B cell (primary cell): ENCODE measurements at regions not wholly inside any gene's neighbourhood (a gene's known extent, or its start where the extent isn't known, plus 50 kb on each side); places are given as distances from the start of the nearest gene placed in this dataset.

Experiments used
- ATAC-seq: fragments of 200-7000 bp; cut with Tn5 transposase; one replicate; pipeline ENCODE4 v1.10.0; 2021; ENCODE audit warnings: low read depth, mild to moderate bottlenecking, moderate number of reproducible peaks, moderate library complexity
- CTCF ChIA-PET: fragments of 350-600 bp; sonication (Branson Sonifier 250); formaldehyde crosslinking; loops from one replicate; lab custom pipeline; 2021; ENCODE audit warnings: antibody characterized with exemption, inconsistent platforms; lab: Charles Lee
- POLR2A ChIA-PET: fragments of 350-600 bp; sonication (Branson Sonifier 250); formaldehyde crosslinking; loops from one replicate; lab custom pipeline; 2021; ENCODE audit warnings: antibody characterized with exemption; lab: Charles Lee
- DNase-seq: peaks from one replicate; pipeline ENCODE4 v3.0.0; 2013
- H2AFZ ChIP-seq: 2 replicates; pipeline ENCODE4 v1.6.1; 2012; ENCODE audit warnings: mild to moderate bottlenecking, low read depth, low read length; ENCODE audit not compliant: insufficient read depth, poor library complexity, severe bottlenecking
- H3K27ac ChIP-seq, 2 donors: 1 replicate in 1 of 2; 2 replicates in 1 of 2; pipeline ENCODE4 v1.5.1; 2012 to 2013; ENCODE audit warnings: low read length in 2 of 2, mild to moderate bottlenecking in 2 of 2, moderate library complexity in 1 of 2
- H3K27me3 ChIP-seq, 4 experiments: fragments of 200-600 bp in 1 of 4; sonication (generic) in 1 of 4; replicated peaks in 1 of 4; 1 replicate in 2 of 4; 2 replicates in 2 of 4; pipeline versions ENCODE4 v1.6.1 to v1.7.0; 2013 to 2016; ENCODE audit warnings: low read length in 3 of 4, mild to moderate bottlenecking in 2 of 4, mixed read lengths in 1 of 4, moderate library complexity in 1 of 4; ENCODE audit not compliant: insufficient read depth in 4 of 4, control insufficient read depth in 3 of 4; ENCODE audit errors: control extremely low read depth in 1 of 4
- H3K36me3 ChIP-seq, 2 experiments: replicated peaks in 1 of 2; 1 replicate in 1 of 2; 2 replicates in 1 of 2; pipeline versions ENCODE4 v1.6.1 to v1.7.1; 2013; ENCODE audit warnings: low read length in 1 of 2; ENCODE audit not compliant: insufficient read depth in 2 of 2, control insufficient read depth in 1 of 2; ENCODE audit errors: control extremely low read depth in 1 of 2, extremely low read depth in 1 of 2
- H3K4me1 ChIP-seq, 2 donors: fragments of 200-600 bp in 1 of 2; sonication (generic) in 1 of 2; 1 replicate in 1 of 2; 2 replicates in 1 of 2; pipeline versions ENCODE4 v1.5.1 to v1.6.1; 2013 to 2017; ENCODE audit warnings: low read length in 2 of 2; ENCODE audit not compliant: control insufficient read depth in 2 of 2, insufficient read depth in 2 of 2
- H3K4me2 ChIP-seq: replicated peaks from 2 replicates; pipeline ENCODE3; 2012; ENCODE audit warnings: mild to moderate bottlenecking, low read depth, low read length; ENCODE audit not compliant: poor library complexity, severe bottlenecking
- H3K4me3 ChIP-seq, 5 experiments: fragments of 200-600 bp in 1 of 5; sonication (generic) in 1 of 5; 1 replicate in 3 of 5; 2 replicates in 2 of 5; pipeline versions ENCODE4 v1.5.1 to v1.7.0; 2011 to 2016; ENCODE audit warnings: low read length in 4 of 5, mild to moderate bottlenecking in 4 of 5, low read depth in 2 of 5, control low read depth in 1 of 5, moderate library complexity in 1 of 5; ENCODE audit not compliant: insufficient read depth in 1 of 5; ENCODE audit errors: control extremely low read depth in 1 of 5, extremely low read depth in 1 of 5
- H3K79me2 ChIP-seq: fragments of 200-600 bp; sonication (generic); one replicate; pipeline ENCODE4 v1.6.0; 2016; ENCODE audit warnings: low read length; ENCODE audit not compliant: control insufficient read depth, insufficient read depth
- H3K9ac ChIP-seq: fragments of 200-600 bp; sonication (generic); 2 replicates; pipeline ENCODE4 v1.6.1; 2017; ENCODE audit warnings: mild to moderate bottlenecking, low read length, moderate library complexity
- H3K9me3 ChIP-seq, 3 donors: one replicate each; pipeline versions ENCODE4 v1.6.1 to v1.7.1; 2013; ENCODE audit warnings: low read length in 2 of 3; ENCODE audit not compliant: control insufficient read depth in 2 of 3, insufficient read depth in 1 of 3; ENCODE audit errors: control extremely low read depth in 1 of 3
- H4K20me1 ChIP-seq: 2 replicates; pipeline ENCODE4 v1.6.0; 2012; ENCODE audit warnings: mild to moderate bottlenecking, low read length; ENCODE audit not compliant: insufficient read depth, control insufficient read depth, poor library complexity, severe bottlenecking
- H3K27ac Mint-ChIP-seq: one replicate; pipeline ENCODE4 v1.8.0; 2021; ENCODE audit warnings: mixed read lengths
- H3K27me3 Mint-ChIP-seq: one replicate; pipeline ENCODE4 v1.8.0; 2021; ENCODE audit warnings: mixed read lengths
- H3K4me1 Mint-ChIP-seq: one replicate; pipeline ENCODE4 v1.8.0; 2021; ENCODE audit warnings: mixed read lengths
- H3K4me3 Mint-ChIP-seq: one replicate; pipeline ENCODE4 v1.8.0; 2021; ENCODE audit warnings: mixed read lengths
- H3K9me3 Mint-ChIP-seq: one replicate; pipeline ENCODE4 v1.8.0; 2022; ENCODE audit warnings: mixed read lengths; ENCODE audit not compliant: insufficient read depth
- CTCF ChIP-seq: fragments of 200-600 bp; IDR thresholded peaks from one replicate; pipeline ENCODE4 v1.8.0; 2022; ENCODE audit warnings: antibody characterized with exemption, mild to moderate bottlenecking
- EZH2 ChIP-seq: IDR thresholded peaks from 2 replicates; pipeline ENCODE4 v1.6.1; 2012; ENCODE audit warnings: borderline replicate concordance, low read depth, mild to moderate bottlenecking, moderate library complexity, low read length; ENCODE audit not compliant: insufficient read depth, poor library complexity, severe bottlenecking
- WGBS: methylation state at CpG from one replicate; pipeline ENCODE4 v1.1.5; 2013; ENCODE audit warnings: missing lambda C conversion rate; ENCODE audit not compliant: insufficient coverage; 5-methylcytosine and 5-hydroxymethylcytosine counted together
- intact Hi-C: fragments of 100-400 bp; cut with micrococcal nuclease; formaldehyde crosslinking; loops from one replicate; pipeline ENCODE4 v1.10.0; 2022

GRCh38 chr4:138344851-138345250 is 102.7 kb upstream of the SLC7A11 start:
- Histone ChIP-seq H3K27me3 (no peaks in the 10 kb centered on the region), H3K9me3 (no peaks in the 10 kb centered on the region), H3K9ac (no peak overlapping the region), H3K4me3 (no peak overlapping the region), H3K27ac (no peak overlapping the region), H3K36me3 (no peaks in the 10 kb centered on the region), H3K4me2 (no peak overlapping the region), H2AFZ (no peak overlapping the region), H3K4me1 (peaks cover 0 to 7% of the 10 kb centered on the region in 2 donors), H3K79me2 (no peaks in the 10 kb centered on the region), H4K20me1 (no peaks in the 10 kb centered on the region)
- peaks cover 13% of the 10 kb centered on the region for H3K4me1 Mint-ChIP-seq
- H3K27me3 Mint-ChIP-seq = no peaks in the 10 kb centered on the region
- ATAC-seq = no peak
- ChIA-PET POLR2A (no interaction called here), CTCF (no interaction called here)
- H3K4me3 Mint-ChIP-seq = no peak overlapping the region
- WGBS = 90% methylated on average over 2 of the region's 4 CpGs
- TF ChIP-seq CTCF (no peak), EZH2 (no peak)
- intact Hi-C loops = no loop called here
- no peak for DNase-seq
- no peaks in the 10 kb centered on the region for H3K9me3 Mint-ChIP-seq
- H3K27ac Mint-ChIP-seq = no peak overlapping the region

DNA sequence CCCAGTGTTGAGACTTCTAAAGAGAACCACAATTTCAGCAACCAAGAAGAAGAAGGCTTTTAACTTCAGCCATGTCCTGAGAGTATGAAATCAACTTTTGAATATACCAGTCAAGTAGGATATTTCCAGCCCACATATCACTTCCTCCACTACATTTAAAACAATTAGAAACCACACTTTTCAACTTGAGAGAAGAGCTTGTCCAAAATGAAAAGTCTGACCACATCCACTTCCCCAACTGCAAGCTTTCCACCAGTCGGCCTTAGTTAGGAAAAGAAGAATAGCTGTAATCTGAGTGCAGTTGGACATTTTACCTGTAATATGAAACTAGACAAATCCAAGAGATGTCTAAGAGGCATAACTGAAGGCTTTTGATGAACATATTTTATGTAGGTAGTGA is 101.9 kb upstream of the SLC7A11 start:
- CTCF ChIA-PET = no interaction called here
- Mint-ChIP-seq H3K27me3 (no peaks in the 10 kb centered on the region), H3K27ac (no peak overlapping the region), H3K9me3 (no peaks in the 10 kb centered on the region), H3K4me1 (peaks cover 13% of the 10 kb centered on the region), H3K4me3 (no peak overlapping the region)
- Histone ChIP-seq H3K27me3 (no peaks in the 10 kb centered on the region), H3K9me3 (no peaks in the 10 kb centered on the region), H4K20me1 (no peaks in the 10 kb centered on the region), H3K9ac (no peak overlapping the region), H3K27ac (no peak overlapping the region), H3K4me2 (no peak overlapping the region), H3K4me1 (peaks cover 0 to 7% of the 10 kb centered on the region in 2 donors), H2AFZ (no peak overlapping the region), H3K4me3 (no peak overlapping the region), H3K36me3 (no peaks in the 10 kb centered on the region), H3K79me2 (no peaks in the 10 kb centered on the region)
- TF ChIP-seq EZH2 (no peak), CTCF (no peak)
- no CpG with 5 or more reads among the region's 1 CpG for WGBS
- no peak for DNase-seq
- intact Hi-C loops = no loop called here
- ATAC-seq = no peak
- POLR2A ChIA-PET = no interaction called here
